Mesodermal cell (in vitro differentiated cells): ENCODE measurements at regions not wholly inside any gene's neighbourhood (a gene's known extent, or its start where the extent isn't known, plus 50 kb on each side); places are given as distances from the start of the nearest gene placed in this dataset.

ENCODE experiments used
- H3K27ac ChIP-seq: 2 replicates; pipeline ENCODE4 v1.7.0; 2013; ENCODE audit warnings: mild to moderate bottlenecking, low read depth, low read length, moderate library complexity; ENCODE audit not compliant: severe bottlenecking
- H3K36me3 ChIP-seq: 2 replicates; pipeline ENCODE4 v1.7.1; 2013; ENCODE audit warnings: mild to moderate bottlenecking, low read length, moderate library complexity; ENCODE audit not compliant: control insufficient read depth, insufficient read depth
- H3K4me1 ChIP-seq: one replicate; pipeline ENCODE4 v1.7.1; 2013; ENCODE audit warnings: mild to moderate bottlenecking, low read length; ENCODE audit not compliant: insufficient read depth, control insufficient read depth, poor library complexity, severe bottlenecking
- H3K4me3 ChIP-seq: 2 replicates; pipeline ENCODE4 v1.7.0; 2013; ENCODE audit warnings: low read length, control low read depth, mild to moderate bottlenecking; ENCODE audit not compliant: insufficient read depth, poor library complexity, severe bottlenecking; ENCODE audit errors: extremely low read depth
- H3K9me3 ChIP-seq: 2 replicates; pipeline ENCODE4 v1.7.1; 2013; ENCODE audit warnings: mild to moderate bottlenecking, low read length, moderate library complexity; ENCODE audit not compliant: control insufficient read depth
- WGBS, 2 experiments: methylation state at CpG; one replicate each; pipeline ENCODE4 v1.1.5; 2013; ENCODE audit warnings: missing lambda C conversion rate in 2 of 2; ENCODE audit not compliant: insufficient coverage in 2 of 2; 5-methylcytosine and 5-hydroxymethylcytosine counted together

DNA sequence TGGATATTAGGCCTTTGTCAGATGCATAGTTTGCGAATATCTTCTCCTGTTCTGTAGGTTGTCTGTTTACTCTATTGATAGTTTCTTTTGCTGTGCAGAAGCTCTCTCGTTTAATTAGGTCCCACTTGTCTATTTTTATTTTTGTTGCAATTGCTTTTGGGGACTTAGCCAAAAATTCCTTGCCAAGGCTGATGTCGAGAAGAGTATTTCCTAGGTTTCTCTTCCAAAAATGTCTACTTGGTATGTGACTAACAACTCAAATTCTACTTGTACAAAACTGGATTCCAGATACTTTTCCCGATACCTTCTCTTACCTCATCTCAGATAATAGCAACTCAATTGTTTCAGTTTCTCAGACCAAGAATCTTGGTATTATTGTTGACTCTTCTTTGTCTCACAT is 142.4 kb upstream of the GLRA2 start:
- no peaks in the 10 kb centered on the region for H3K36me3 ChIP-seq
- 83% methylated on average over 1 of the region's 4 CpGs; no CpG with 5 or more reads in 1 of the 2 experiments for WGBS, 2 experiments

DNA sequence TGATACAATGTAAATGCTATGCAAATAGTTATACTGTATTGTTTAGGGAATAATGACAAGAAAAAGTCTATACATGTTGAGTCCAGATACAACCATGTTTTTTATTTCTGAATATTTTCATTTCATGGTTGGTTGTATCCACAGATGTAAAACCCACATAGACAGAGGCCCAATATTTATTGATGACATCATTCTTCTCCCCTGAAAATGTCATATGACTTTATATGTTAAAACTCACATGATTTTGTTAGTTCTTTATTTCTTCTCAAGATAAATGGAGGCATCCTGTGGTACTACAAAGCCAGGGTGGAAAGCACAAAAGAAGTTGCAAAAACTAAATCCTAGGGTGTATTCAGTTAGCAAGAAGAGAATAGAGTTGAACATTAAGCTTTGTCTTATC is 149.3 kb upstream of the GLRA2 start:
- H3K4me1 ChIP-seq, result no peaks in the 10 kb centered on the region
- no peak overlapping the region for H3K27ac ChIP-seq
- no peaks in the 10 kb centered on the region for H3K9me3 ChIP-seq

More for the DNA sequence above, 142.4 kb upstream of the GLRA2 start:
- H3K9me3 ChIP-seq, result no peaks in the 10 kb centered on the region
- H3K4me3 ChIP-seq, result no peak overlapping the region
- H3K27ac ChIP-seq, result no peak overlapping the region
- H3K4me1 ChIP-seq, result no peaks in the 10 kb centered on the region

DNA sequence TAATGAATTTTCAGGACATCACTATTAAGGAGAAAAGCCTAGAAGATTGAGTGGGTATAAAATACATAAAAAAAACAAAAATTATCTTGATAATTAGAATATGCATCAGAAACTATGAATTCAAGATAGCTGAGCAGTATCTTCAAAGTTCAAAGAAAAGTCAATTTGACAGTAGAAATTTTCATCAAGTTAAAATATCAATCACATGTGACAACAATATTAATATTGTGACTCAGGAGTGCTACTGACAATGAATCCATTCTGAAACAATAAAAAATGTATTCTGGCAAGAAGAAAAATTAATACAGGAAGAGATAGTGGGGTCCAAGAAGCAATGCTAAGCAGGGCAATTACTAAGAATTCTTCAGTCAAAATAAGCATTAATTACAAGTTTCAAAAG is 151.9 kb upstream of the GLRA2 start:
- H3K4me3 ChIP-seq, result no peak overlapping the region
- H3K27ac ChIP-seq, result no peak overlapping the region
- no peaks in the 10 kb centered on the region for H3K4me1 ChIP-seq
- H3K9me3 ChIP-seq, result no peaks in the 10 kb centered on the region
- no peaks in the 10 kb centered on the region for H3K36me3 ChIP-seq

More for the DNA sequence above, 149.3 kb upstream of the GLRA2 start:
- Histone ChIP-seq H3K36me3 (no peaks in the 10 kb centered on the region), H3K4me3 (no peak overlapping the region)

DNA sequence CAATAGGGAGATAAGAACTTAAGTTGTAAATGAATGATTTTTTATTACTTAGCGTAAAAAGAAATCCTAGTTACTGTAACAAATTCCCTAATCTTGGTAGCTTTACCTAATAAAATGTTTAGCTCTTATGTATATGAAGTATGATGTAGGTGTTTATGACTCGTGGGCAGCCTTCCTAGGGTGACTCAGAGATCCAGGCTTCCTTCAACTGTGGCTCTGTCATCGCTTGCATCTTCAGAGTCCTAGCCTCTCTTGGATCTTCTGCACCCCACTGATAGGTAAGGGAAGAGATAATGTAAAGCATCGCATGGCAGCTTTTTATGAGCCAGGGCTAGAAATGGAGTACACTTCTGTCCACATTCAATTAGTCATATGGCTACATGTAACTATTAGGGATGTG is 165.6 kb upstream of the GLRA2 start:
- Histone ChIP-seq H3K27ac (no peak overlapping the region), H3K4me3 (no peak overlapping the region), H3K36me3 (no peaks in the 10 kb centered on the region), H3K9me3 (no peaks in the 10 kb centered on the region), H3K4me1 (peaks cover 8% of the 10 kb centered on the region)
- 80% methylated on average over 1 of the region's 4 CpGs; no CpG with 5 or more reads in 1 of the 2 experiments for WGBS, 2 experiments

DNA sequence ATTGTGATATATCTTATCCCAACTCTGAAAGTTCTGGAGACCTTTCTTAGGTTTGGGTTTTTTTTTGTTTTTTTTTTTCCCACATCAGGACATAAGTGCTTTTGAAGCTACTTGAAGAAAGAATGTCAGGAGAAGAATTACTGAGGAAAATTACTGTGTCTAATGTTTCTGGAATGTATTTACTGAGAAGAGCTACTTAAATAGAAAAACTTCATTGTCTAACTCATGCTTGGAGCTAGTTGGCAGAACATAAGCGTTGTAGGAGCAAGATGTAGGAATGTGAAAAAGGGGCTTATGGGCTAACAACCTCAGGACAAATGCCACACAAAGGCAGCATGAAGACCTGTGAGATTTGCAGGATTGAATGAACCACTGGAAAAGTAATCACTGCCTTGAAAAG is 166.6 kb upstream of the GLRA2 start:
- Histone ChIP-seq H3K36me3 (no peaks in the 10 kb centered on the region), H3K27ac (no peak overlapping the region), H3K4me3 (no peak overlapping the region), H3K9me3 (no peaks in the 10 kb centered on the region), H3K4me1 (peaks cover 8% of the 10 kb centered on the region)
- WGBS, 2 experiments, result no CpG with 5 or more reads among the region's 1 CpG

DNA sequence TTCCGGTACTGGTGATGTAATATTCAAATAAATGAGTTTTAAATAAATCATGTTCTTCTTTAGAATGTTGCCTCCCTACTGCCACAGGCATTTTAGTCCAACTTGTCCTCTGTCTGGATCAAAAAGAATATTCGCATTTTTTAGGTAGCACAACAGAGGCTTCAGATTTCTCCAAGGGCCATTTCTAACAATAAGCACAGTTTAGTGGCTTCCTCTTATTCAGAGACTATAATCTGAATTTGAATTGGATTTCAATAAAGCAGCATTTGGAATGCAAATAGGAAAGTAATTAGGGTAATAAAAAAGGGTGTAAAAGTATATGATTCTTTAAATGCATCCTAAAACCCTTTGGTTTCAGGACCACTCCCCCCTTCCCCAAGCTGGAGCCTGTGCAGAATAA is 167.9 kb upstream of the GLRA2 start:
- H3K9me3 ChIP-seq, result no peaks in the 10 kb centered on the region
- no peaks in the 10 kb centered on the region for H3K36me3 ChIP-seq
- no peak overlapping the region for H3K27ac ChIP-seq
- no peak overlapping the region for H3K4me3 ChIP-seq
- no CpG with 5 or more reads among the region's 2 CpGs for WGBS, 2 experiments
- H3K4me1 ChIP-seq, result peaks cover 11% of the 10 kb centered on the region

DNA sequence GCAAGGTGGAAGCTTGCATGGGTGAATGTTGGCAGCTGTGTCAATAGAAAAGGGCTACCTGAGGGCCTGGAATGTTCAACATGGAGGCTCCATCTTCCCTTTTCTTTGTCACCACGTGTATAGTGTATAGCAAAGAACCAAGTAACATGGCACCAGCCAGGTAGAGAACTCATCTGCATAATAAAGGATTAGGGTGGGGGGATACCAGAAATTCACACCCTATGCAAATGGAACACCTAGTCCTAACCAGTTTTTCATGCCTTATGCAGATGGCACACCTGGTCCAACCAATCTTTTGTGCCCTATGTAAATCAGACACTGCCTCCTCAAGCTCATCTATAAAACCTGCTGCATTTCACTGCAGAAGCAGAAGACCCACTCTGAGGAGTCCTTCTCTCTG is 169.6 kb upstream of the GLRA2 start:
- WGBS, 2 experiments, result no CpG with 5 or more reads among the region's 1 CpG
- H3K4me1 ChIP-seq, result peaks cover 11% of the 10 kb centered on the region
- H3K27ac ChIP-seq, result no peak overlapping the region
- H3K36me3 ChIP-seq, result no peaks in the 10 kb centered on the region
- no peaks in the 10 kb centered on the region for H3K9me3 ChIP-seq
- no peak overlapping the region for H3K4me3 ChIP-seq

DNA sequence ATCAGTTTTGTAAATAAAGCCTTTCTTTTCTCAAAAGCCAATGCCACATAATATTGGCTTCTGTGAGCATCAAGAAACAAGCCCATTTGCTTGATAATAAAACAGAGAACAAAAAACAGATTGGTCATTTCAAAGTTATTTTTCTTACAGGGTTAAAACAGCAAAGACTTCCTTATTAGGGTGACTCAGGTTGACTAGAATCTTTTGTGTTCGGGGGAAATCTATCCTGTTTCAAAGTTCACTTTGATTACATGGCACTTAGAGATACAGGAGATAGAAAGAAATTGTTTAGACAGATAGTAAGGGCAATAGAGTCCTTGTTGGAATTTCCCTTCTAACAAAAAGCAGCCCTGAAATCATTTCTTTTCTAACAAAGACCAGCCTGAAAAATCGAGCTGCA is 170.0 kb upstream of the GLRA2 start:
- peaks cover 11% of the 10 kb centered on the region for H3K4me1 ChIP-seq
- no peak overlapping the region for H3K4me3 ChIP-seq
- H3K27ac ChIP-seq, result no peak overlapping the region
- WGBS, 2 experiments, result no CpG with 5 or more reads among the region's 2 CpGs
- no peaks in the 10 kb centered on the region for H3K36me3 ChIP-seq
- no peaks in the 10 kb centered on the region for H3K9me3 ChIP-seq

DNA sequence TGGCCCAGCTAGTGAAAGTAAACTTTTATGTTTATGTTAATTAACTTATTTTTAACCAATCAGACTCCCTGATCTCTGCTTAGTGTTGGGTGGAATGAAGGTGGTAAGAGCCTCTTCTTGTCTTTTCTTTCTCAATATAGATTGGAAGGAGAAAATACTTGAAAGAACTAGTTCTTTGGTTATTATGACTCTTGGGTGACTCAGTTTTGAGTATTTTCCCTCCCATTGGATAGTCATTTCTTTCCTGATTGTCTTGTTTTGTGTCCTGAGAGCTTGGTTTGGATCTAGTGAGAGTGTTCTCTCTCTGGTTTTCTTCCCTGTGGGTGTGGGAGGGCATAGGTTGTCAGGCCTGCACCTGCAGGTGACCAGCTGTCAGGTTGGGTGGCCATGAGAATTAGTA is 172.0 kb upstream of the GLRA2 start:
- Histone ChIP-seq H3K4me1 (peaks cover 2% of the 10 kb centered on the region), H3K4me3 (no peak overlapping the region), H3K9me3 (no peaks in the 10 kb centered on the region), H3K27ac (no peak overlapping the region), H3K36me3 (no peaks in the 10 kb centered on the region)

DNA sequence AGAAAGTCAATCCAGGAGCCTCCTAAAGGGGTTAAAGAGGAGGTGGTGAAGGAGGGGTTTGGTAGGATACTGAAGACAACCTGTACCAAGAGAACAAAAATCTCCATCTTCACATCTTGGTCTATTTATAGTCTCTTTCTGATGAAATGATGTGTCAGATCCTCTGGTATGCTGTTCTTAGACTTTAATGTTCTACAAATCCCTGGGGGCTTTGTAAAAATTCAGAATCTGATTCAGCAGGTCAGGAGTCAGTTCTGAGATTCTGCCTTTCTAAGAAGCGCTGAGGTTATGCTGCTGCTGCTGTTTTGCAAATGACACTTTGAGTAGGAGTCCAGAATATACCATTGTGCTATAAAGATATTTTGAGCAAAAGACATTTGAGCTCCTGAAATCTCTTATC is 172.9 kb upstream of the GLRA2 start:
- Histone ChIP-seq H3K4me1 (peaks cover 2% of the 10 kb centered on the region), H3K9me3 (no peaks in the 10 kb centered on the region), H3K36me3 (no peaks in the 10 kb centered on the region), H3K4me3 (no peak overlapping the region), H3K27ac (no peak overlapping the region)
- no CpG with 5 or more reads among the region's 1 CpG for WGBS, 2 experiments

DNA sequence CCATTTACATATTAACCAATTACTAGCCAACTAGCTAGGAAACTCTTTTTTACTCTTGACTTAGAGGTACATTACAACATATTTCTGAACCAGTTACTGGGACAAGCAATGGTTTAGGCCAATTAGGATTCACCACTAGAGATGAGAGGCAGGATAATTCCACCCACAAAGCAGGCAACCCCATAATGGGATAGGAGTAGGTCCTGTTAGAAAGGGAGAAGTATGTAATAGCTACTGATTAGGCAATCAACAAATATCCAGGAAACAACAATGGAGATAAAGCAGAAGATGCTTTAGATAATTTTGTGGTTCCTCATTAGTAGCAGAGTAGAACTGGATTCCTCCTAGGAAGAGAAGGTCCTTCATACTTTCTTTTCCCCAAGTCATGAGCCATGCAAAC is 173.8 kb upstream of the GLRA2 start:
- no peak overlapping the region for H3K27ac ChIP-seq
- no peaks in the 10 kb centered on the region for H3K9me3 ChIP-seq
- H3K36me3 ChIP-seq, result no peaks in the 10 kb centered on the region
- peaks cover 2% of the 10 kb centered on the region for H3K4me1 ChIP-seq
- no peak overlapping the region for H3K4me3 ChIP-seq

DNA sequence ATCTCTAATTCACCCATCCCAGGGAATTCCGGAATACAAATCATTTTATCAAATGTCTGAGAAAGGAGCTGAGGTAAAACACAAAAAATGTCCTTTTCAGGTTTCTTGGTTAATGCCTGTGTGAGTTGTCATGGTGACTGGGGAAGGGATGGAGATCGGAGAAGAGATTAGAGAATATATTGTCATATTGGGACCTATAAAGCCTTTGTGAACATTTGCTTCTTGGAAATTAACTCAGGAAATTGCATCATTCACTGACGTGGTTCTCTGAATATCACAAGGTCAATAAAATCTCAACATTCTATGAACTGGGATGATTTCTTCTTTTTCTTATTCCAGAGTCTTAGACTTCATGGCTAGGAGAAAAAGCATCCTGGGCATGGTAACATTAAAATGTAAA is 174.8 kb upstream of the GLRA2 start:
- Histone ChIP-seq H3K27ac (no peak overlapping the region), H3K36me3 (no peaks in the 10 kb centered on the region), H3K4me3 (no peak overlapping the region), H3K4me1 (peaks cover 2% of the 10 kb centered on the region), H3K9me3 (no peaks in the 10 kb centered on the region)
- WGBS, 2 experiments, result no CpG with 5 or more reads among the region's 3 CpGs
